WTC11 (cell line): ENCODE measurements at regions not wholly inside any gene's neighbourhood (a gene's known extent, or its start where the extent isn't known, plus 50 kb on each side); places are given as distances from the start of the nearest gene placed in this dataset.
"Not testable (repeated sequence)": the region's sequence is repeated elsewhere in the genome, so short reads cannot be mapped to it uniquely, and the experiment has no call there.

ENCODE experiments used
- ATAC-seq: fragments of 200-7000 bp; cut with Tn5 transposase; 2 replicates; pipeline ENCODE4 v1.10.0; 2021; ENCODE audit warnings: mild to moderate bottlenecking, moderate library complexity
- CTCF ChIA-PET: fragments of 300-600 bp; sonication (Branson Sonifier 250); formaldehyde crosslinking; loops from one replicate; lab custom pipeline; 2021; ENCODE audit warnings: antibody characterized with exemption; lab: Charles Lee
- POLR2A ChIA-PET: fragments of 350-600 bp; sonication (Branson Sonifier 250); formaldehyde crosslinking; loops from one replicate; lab custom pipeline; 2021; ENCODE audit warnings: antibody characterized with exemption; lab: Charles Lee
- DNase-seq: peaks from one replicate; pipeline ENCODE4 v3.0.0; 2021; ENCODE audit warnings: low spot score
- H3K27ac Mint-ChIP-seq: 2 replicates; pipeline ENCODE4 v1.8.0; 2021; ENCODE audit warnings: mixed read lengths
- H3K27me3 Mint-ChIP-seq: 2 replicates; pipeline ENCODE4 v1.8.0; 2021; ENCODE audit warnings: low read depth, mild to moderate bottlenecking, moderate library complexity, mixed read lengths
- H3K36me3 Mint-ChIP-seq: 2 replicates; pipeline ENCODE4 v1.8.0; 2021; ENCODE audit warnings: mixed read lengths
- H3K4me1 Mint-ChIP-seq: 2 replicates; pipeline ENCODE4 v1.8.0; 2022; ENCODE audit warnings: mixed read lengths
- H3K4me3 Mint-ChIP-seq: 2 replicates; pipeline ENCODE4 v1.8.0; 2021; ENCODE audit warnings: mild to moderate bottlenecking, moderate library complexity, mixed read lengths
- H3K9me3 Mint-ChIP-seq: 2 replicates; pipeline ENCODE4 v1.8.0; 2021; ENCODE audit warnings: mixed read lengths
- ATF6 ChIP-seq: sonication (generic); formaldehyde crosslinking; IDR thresholded peaks from 2 replicates; pipeline ENCODE4 v1.8.1; 2023; ENCODE audit warnings: mild to moderate bottlenecking, missing genetic modification reagents
- CTCF ChIP-seq: fragments of 200-600 bp; IDR thresholded peaks from 2 replicates; pipeline ENCODE4 v1.8.0; 2022; ENCODE audit warnings: antibody characterized with exemption
- FOXP1 ChIP-seq: sonication (generic); formaldehyde crosslinking; IDR thresholded peaks from 2 replicates; pipeline ENCODE4 v1.8.0; 2022; ENCODE audit warnings: missing genetic modification reagents, mild to moderate bottlenecking, moderate library complexity, borderline replicate concordance
- JUN ChIP-seq: sonication (generic); formaldehyde crosslinking; IDR thresholded peaks from 2 replicates; pipeline ENCODE4 v1.8.0; 2023; ENCODE audit warnings: mild to moderate bottlenecking, missing genetic modification reagents
- NFATC4 ChIP-seq: fragments of 250-450 bp; sonication (Bioruptor Pico); IDR thresholded peaks from 2 replicates; pipeline ENCODE4 v1.9.0; 2021; ENCODE audit warnings: mild to moderate bottlenecking
- OVOL2 ChIP-seq: fragments of 250-450 bp; sonication (Bioruptor Pico); IDR thresholded peaks from 2 replicates; pipeline ENCODE4 v1.9.0; 2021; ENCODE audit warnings: mild to moderate bottlenecking, borderline replicate concordance
- PRDM15 ChIP-seq: sonication (generic); formaldehyde crosslinking; IDR thresholded peaks from 2 replicates; pipeline ENCODE4 v1.8.0; 2022; ENCODE audit warnings: missing genetic modification reagents
- SMAD3 ChIP-seq: sonication (generic); formaldehyde crosslinking; IDR thresholded peaks from 2 replicates; pipeline ENCODE4 v1.8.0; 2022; ENCODE audit warnings: missing genetic modification reagents, mild to moderate bottlenecking, borderline replicate concordance
- SP1 ChIP-seq: sonication (generic); formaldehyde crosslinking; conservative IDR thresholded peaks from 2 replicates; pipeline ENCODE4 v1.8.1; 2022; ENCODE audit warnings: missing genetic modification reagents
- STAT6 ChIP-seq: sonication (generic); formaldehyde crosslinking; conservative IDR thresholded peaks from 2 replicates; pipeline ENCODE4 v1.8.1; 2023; ENCODE audit warnings: mild to moderate bottlenecking, low read depth, missing genetic modification reagents, moderate library complexity
- USF2 ChIP-seq: sonication (generic); formaldehyde crosslinking; IDR thresholded peaks from 2 replicates; pipeline ENCODE4 v1.8.1; 2023; ENCODE audit warnings: mild to moderate bottlenecking, missing genetic modification reagents, moderate library complexity
- ZNF219 ChIP-seq: sonication (generic); formaldehyde crosslinking; IDR thresholded peaks from 2 replicates; pipeline ENCODE4 v1.8.0; 2023; ENCODE audit warnings: missing genetic modification reagents, mild to moderate bottlenecking, borderline replicate concordance
- ZNF232 ChIP-seq: sonication (generic); formaldehyde crosslinking; IDR thresholded peaks from 2 replicates; pipeline ENCODE4 v1.8.0; 2022; ENCODE audit warnings: mild to moderate bottlenecking, missing genetic modification reagents
- ZNF281 ChIP-seq: sonication (generic); formaldehyde crosslinking; IDR thresholded peaks from 2 replicates; pipeline ENCODE4 v1.8.0; 2023; ENCODE audit warnings: mild to moderate bottlenecking, missing genetic modification reagents

- TF ChIP-seq ZNF281 (CRISPR knock-in tag) (no peak), SMAD3 (CRISPR knock-in tag) (no peak), ATF6 (CRISPR knock-in tag) (no peak), OVOL2 (CRISPR knock-in tag) (no peak), STAT6 (no peak), JUN (CRISPR knock-in tag) (no peak), ZNF232 (CRISPR knock-in tag) (no peak), CTCF (no peak), NFATC4 (CRISPR knock-in tag) (no peak), FOXP1 (CRISPR knock-in tag) (no peak), USF2 (CRISPR knock-in tag) (no peak), SP1 (CRISPR knock-in tag) (no peak), ZNF219 (CRISPR knock-in tag) (no peak), PRDM15 (CRISPR knock-in tag) (no peak)
- TF ChIP-seq, all 79 proteins: peak for 0
These were observed 272.3 kb upstream of the ZNF804A start (continued) for GRCh38 chr2:184326066-184326465.

GRCh38 chr2:184327805-184328204, 270.5 kb upstream of the ZNF804A start:
- POLR2A ChIA-PET, H3K4me3 Mint-ChIP-seq, H3K4me1 Mint-ChIP-seq, DNase-seq, H3K36me3 Mint-ChIP-seq, H3K27ac Mint-ChIP-seq, H3K9me3 Mint-ChIP-seq, ATAC-seq, CTCF ChIA-PET: not testable (repeated sequence)
- H3K27me3 Mint-ChIP-seq: peaks cover 23% of the 10 kb centered on the region

GRCh38 chr2:184330561-184330960, 267.8 kb upstream of the ZNF804A start:
- H3K4me1 Mint-ChIP-seq, POLR2A ChIA-PET, H3K4me3 Mint-ChIP-seq, H3K9me3 Mint-ChIP-seq, ATAC-seq, H3K36me3 Mint-ChIP-seq, CTCF ChIA-PET, H3K27ac Mint-ChIP-seq, DNase-seq: not testable (repeated sequence)
- H3K27me3 Mint-ChIP-seq: peaks cover 47% of the 10 kb centered on the region
